ENCODE measurements at regions not wholly inside any gene's neighbourhood (a gene's known extent, or its start where the extent isn't known, plus 50 kb on each side); places are given as distances from the start of the nearest gene placed in this dataset.

DNA sequence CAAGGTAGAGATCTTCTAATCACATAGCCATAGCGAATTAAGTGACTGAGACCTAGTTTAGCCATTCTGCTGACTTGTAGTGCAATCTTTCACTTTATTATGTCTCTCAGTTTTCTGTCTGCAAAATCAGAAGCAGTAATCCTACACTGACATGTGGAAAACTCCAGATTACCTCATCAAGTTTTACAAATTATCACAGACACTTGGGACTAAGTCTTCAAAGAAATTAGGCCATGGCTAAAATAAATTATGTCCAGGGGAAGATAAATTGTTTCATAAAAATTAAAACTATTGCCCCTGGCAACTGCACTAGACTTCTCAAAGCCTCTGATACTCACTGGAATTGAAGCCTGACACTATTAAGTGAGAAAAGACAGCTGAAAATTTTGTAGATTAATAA, 129.9 kb upstream of the RGMB start:
- TF ChIP-seq EZH2 (IDR thresholded peaks at IDR 0.05; ENCODE audit: insufficient read depth, poor library complexity, severe bottlenecking) = no peak
- TF ChIP-seq EZH2phosphoT487 (IDR thresholded peaks at IDR 0.05; ENCODE audit: insufficient read depth, low read depth) = no peak

All from GM23248 (cell line).